ENCODE measurements at regions not wholly inside any gene's neighbourhood (a gene's known extent, or its start where the extent isn't known, plus 50 kb on each side); places are given as distances from the start of the nearest gene placed in this dataset.
A peak's percentile ranks its signal among the peaks of the same experiment; 100 is the strongest.

DNA sequence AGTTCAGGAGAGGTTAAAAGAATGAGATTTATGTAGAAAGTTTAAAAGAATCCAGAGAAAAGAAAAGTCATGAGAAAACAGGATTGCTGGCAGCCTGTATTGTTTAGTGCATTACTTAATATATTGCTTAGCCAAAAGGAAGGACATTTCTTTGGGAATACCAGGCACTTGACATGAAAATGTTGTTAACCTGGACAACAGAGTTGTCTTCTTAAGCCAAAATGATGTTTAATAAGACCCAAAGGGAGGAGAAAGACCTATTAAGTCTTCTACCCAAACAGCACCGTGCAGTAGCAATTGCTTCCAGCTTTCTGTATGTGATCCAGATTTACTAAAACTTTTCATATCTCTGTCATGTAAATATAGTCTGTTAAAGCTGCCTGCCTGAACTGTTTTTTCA is 74.0 kb upstream of the PRLR start:
- no peak overlapping the region for H3K56ac ChIP-seq (replicated peaks; ENCODE audit: insufficient read length, low read depth, low read length)
- no peak overlapping the region for H3K18ac ChIP-seq (ENCODE audit: extremely low read depth, low read length)
- no peak overlapping the region for H3K4ac ChIP-seq (replicated peaks; ENCODE audit: insufficient read length, low read depth, low read length)
- TF ChIP-seq TEAD4 (IDR thresholded peaks at IDR 0.05; ENCODE audit: low read depth, low read length) (no peak), RBBP5 (IDR thresholded peaks at IDR 0.05; ENCODE audit: borderline replicate concordance, low read depth, low read length) (no peak), EP300 (IDR thresholded peaks at IDR 0.05; ENCODE audit: borderline replicate concordance in 1 of 2, low read depth in 2 of 2, low read length in 2 of 2) (no peak), HDAC6 (IDR thresholded peaks at IDR 0.05; ENCODE audit: low read depth, low read length) (no peak), FOSL1 (IDR thresholded peaks at IDR 0.05; ENCODE audit: insufficient read depth, low read depth, low read length) (no peak), TAF7 (optimal IDR thresholded peaks at IDR 0.05; ENCODE audit: borderline replicate concordance, low read depth, low read length) (no peak), TBP (IDR thresholded peaks at IDR 0.05; ENCODE audit: low read depth, low read length) (no peak), JUN (IDR thresholded peaks at IDR 0.05; ENCODE audit: low read depth, low read length) (no peak), CBX5 (IDR thresholded peaks at IDR 0.05; ENCODE audit: low read depth, low read length) (no peak), CHD2 (IDR thresholded peaks at IDR 0.05; ENCODE audit: low read length) (no peak)
- TF ChIP-seq, protein P1, sequence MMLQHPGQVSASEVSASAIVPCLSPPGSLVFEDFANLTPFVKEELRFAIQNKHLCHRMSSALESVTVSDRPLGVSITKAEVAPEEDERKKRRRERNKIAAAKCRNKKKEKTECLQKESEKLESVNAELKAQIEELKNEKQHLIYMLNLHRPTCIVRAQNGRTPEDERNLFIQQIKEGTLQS (IDR thresholded peaks at IDR 0.05; ENCODE audit: insufficient read depth, low read depth, low read length) = no peak
- TF ChIP-seq, protein P2, sequence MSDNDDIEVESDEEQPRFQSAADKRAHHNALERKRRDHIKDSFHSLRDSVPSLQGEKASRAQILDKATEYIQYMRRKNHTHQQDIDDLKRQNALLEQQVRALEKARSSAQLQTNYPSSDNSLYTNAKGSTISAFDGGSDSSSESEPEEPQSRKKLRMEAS (IDR thresholded peaks at IDR 0.05) = no peak
- TF ChIP-seq, protein P3, sequence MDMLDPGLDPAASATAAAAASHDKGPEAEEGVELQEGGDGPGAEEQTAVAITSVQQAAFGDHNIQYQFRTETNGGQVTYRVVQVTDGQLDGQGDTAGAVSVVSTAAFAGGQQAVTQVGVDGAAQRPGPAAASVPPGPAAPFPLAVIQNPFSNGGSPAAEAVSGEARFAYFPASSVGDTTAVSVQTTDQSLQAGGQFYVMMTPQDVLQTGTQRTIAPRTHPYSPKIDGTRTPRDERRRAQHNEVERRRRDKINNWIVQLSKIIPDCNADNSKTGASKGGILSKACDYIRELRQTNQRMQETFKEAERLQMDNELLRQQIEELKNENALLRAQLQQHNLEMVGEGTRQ (IDR thresholded peaks at IDR 0.05; ENCODE audit: low read length) = no peak

More for the DNA sequence above, 74.0 kb upstream of the PRLR start:
- Histone ChIP-seq H3K27me3 (replicated peaks in 1 of 4; ENCODE audit: control insufficient read depth in 3 of 4, extremely low read depth in 1 of 4, insufficient read depth in 3 of 4, low read length in 3 of 4) (no peaks in the 10 kb centered on the region), H2BK5ac (ENCODE audit: low read depth, low read length) (no peak overlapping the region), H2BK120ac (replicated peaks; ENCODE audit: low read depth, low read length) (no peak overlapping the region), H2BK15ac (ENCODE audit: low read length) (no peak overlapping the region), H2AK5ac (ENCODE audit: low read depth, low read length) (no peak overlapping the region), H4K20me1 (replicated peaks in 1 of 2; ENCODE audit: control insufficient read depth in 1 of 2, insufficient read depth in 2 of 2, low read length in 2 of 2) (no peaks in the 10 kb centered on the region), H4K8ac (ENCODE audit: extremely low read depth, insufficient read depth, low read length) (no peak overlapping the region), H3K9ac (replicated peaks in 1 of 4; ENCODE audit: extremely low read depth in 1 of 4, low read depth in 3 of 4, low read length in 3 of 4) (no peak overlapping the region), H4K91ac (replicated peaks; ENCODE audit: insufficient read length, low read length) (no peak overlapping the region), H3K23me2 (ENCODE audit: low read depth, low read length) (no peaks in the 10 kb centered on the region), H2BK20ac (ENCODE audit: low read length) (no peak overlapping the region), H3K27ac (ENCODE audit: low read depth, low read length) (no peak overlapping the region), H3K23ac (ENCODE audit: insufficient read length) (no peak overlapping the region), H3K4me2 (ENCODE audit: insufficient read depth in 1 of 2, low read depth in 2 of 2, low read length in 2 of 2) (no peak overlapping the region), H3K36me3 (ENCODE audit: control insufficient read depth in 2 of 4, insufficient read depth in 4 of 4, low read length in 3 of 4) (no peaks in the 10 kb centered on the region), H3K4me3 (ENCODE audit: extremely low read depth in 1 of 4, insufficient read depth in 2 of 4, low read depth in 3 of 4, low read length in 4 of 4) (no peak overlapping the region), H3K9me3 (ENCODE audit: insufficient read depth in 2 of 2, low read depth in 1 of 2, low read length in 1 of 2) (no peaks in the 10 kb centered on the region), H3K14ac (ENCODE audit: insufficient read length) (no peak overlapping the region), H4K5ac (ENCODE audit: insufficient read length, low read depth, low read length) (no peak overlapping the region), H3K79me2 (ENCODE audit: control insufficient read depth in 1 of 2, insufficient read depth in 2 of 2, low read length in 2 of 2) (no peaks in the 10 kb centered on the region), H3K79me1 (ENCODE audit: low read depth, low read length) (no peaks in the 10 kb centered on the region), H3K4me1 (replicated peaks in 1 of 4; ENCODE audit: control insufficient read depth in 3 of 4, insufficient read depth in 4 of 4, low read length in 3 of 4) (peaks cover 0 to 6% (median 0%) of the 10 kb centered on the region in 4 experiments; a peak in 2 of 7 replicates), H2AFZ (ENCODE audit: low read length) (0 out of 2 replicates have a peak overlapping the region, but pooled peaks have one; percentile 1), H2BK12ac (ENCODE audit: low read depth, low read length) (no peak overlapping the region)
- CTCF ChIA-PET (ENCODE audit: partially characterized antibody) = interaction anchor here (0.6 kb wide), 1 partner anchor 276 kb away, joined by 3 read pairs; no protein-coding TSS in a partner anchor
- WGBS, 2 experiments (ENCODE audit: extremely low coverage in 1 of 2, insufficient coverage in 1 of 2, insufficient read length in 1 of 2, insufficient replicate concordance in 2 of 2, low coverage in 1 of 2, low lambda C conversion rate in 2 of 2, missing lambda C conversion rate in 1 of 2) = 75% methylated on average over 1 of the region's 1 CpG; no CpG with 5 or more reads in 1 of the 2 experiments
- FAIRE-seq (no peak), DNase-seq (ENCODE audit: low read depth in 1 of 2, low spot score in 2 of 2) (no peak)
- POLR2A ChIA-PET (ENCODE audit: partially characterized antibody) = no interaction called here

Data from H1 (cell line).